ENCODE measurements at regions not wholly inside any gene's neighbourhood (a gene's known extent, or its start where the extent isn't known, plus 50 kb on each side); places are given as distances from the start of the nearest gene placed in this dataset.

DNA sequence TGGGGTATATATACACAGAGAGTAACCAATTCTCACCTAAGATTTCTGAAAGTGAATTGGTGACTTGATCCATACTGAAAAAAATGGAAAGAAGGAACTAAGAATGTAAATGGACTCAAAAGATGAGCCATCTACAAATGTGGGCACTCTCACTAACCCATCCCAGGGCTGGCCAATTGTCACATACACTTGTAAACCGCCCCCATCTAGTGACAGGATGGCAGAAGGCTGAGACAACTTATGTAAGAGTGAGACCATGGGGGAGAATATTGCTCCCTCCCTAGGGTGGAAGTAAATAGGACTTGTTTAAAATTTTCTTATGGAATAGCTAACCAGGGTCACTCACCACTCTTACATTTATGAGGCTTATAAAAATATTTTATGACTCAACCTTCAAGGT, 377.1 kb upstream of the ISX start:
- no peak for DNase-seq
- Histone ChIP-seq H3K4me1 (no peaks in the 10 kb centered on the region), H3K27me3 (no peaks in the 10 kb centered on the region), H3K9me3 (no peaks in the 10 kb centered on the region), H3K4me3 (no peak overlapping the region), H3K36me3 (no peaks in the 10 kb centered on the region), H3K27ac (no peak overlapping the region)
- TF ChIP-seq, protein P1, sequence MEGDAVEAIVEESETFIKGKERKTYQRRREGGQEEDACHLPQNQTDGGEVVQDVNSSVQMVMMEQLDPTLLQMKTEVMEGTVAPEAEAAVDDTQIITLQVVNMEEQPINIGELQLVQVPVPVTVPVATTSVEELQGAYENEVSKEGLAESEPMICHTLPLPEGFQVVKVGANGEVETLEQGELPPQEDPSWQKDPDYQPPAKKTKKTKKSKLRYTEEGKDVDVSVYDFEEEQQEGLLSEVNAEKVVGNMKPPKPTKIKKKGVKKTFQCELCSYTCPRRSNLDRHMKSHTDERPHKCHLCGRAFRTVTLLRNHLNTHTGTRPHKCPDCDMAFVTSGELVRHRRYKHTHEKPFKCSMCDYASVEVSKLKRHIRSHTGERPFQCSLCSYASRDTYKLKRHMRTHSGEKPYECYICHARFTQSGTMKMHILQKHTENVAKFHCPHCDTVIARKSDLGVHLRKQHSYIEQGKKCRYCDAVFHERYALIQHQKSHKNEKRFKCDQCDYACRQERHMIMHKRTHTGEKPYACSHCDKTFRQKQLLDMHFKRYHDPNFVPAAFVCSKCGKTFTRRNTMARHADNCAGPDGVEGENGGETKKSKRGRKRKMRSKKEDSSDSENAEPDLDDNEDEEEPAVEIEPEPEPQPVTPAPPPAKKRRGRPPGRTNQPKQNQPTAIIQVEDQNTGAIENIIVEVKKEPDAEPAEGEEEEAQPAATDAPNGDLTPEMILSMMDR (IDR thresholded peaks at IDR 0.05): no peak
- TF ChIP-seq EP300 (IDR thresholded peaks at IDR 0.05): no peak
- TF ChIP-seq POLR2A (IDR thresholded peaks at IDR 0.05): no peak
- no peak for TF ChIP-seq POLR2AphosphoS5 (IDR thresholded peaks at IDR 0.05)
- intact Hi-C loops (cut with DNase I): no loop called here
- 47 to 54% methylated on average over 1 of the region's 1 CpG for WGBS, 2 donors

DNA sequence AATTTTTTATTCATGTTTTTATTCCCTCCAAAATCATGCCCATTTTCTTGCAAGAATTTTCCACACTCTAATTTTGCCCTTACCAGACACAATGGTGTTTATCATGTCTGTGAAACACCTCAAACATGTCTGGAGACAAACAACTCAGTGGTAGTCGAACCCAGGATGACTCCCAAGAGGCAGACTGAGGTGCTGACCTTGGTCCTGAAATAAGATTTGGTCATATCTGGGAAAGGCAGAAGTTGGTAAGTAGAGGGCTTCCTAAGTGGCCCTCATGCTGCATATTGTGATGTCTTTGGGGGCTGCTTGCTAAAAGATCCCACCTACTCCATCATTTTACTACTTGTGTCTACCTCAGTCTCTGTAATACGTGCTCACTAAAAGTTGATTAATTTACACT, 369.4 kb upstream of the ISX start:
- peaks cover 0 to 4% (median 0%) of the 10 kb centered on the region in 4 donors for H3K9me3 ChIP-seq
- DNase-seq: no peak
- no peak overlapping the region for H3K4me3 ChIP-seq
- TF ChIP-seq POLR2AphosphoS5 (IDR thresholded peaks at IDR 0.05) (no peak), POLR2A (IDR thresholded peaks at IDR 0.05) (no peak), EP300 (IDR thresholded peaks at IDR 0.05) (no peak)
- TF ChIP-seq, protein P1 (IDR thresholded peaks at IDR 0.05): no peak
- no peaks in the 10 kb centered on the region for H3K4me1 ChIP-seq
- H3K27me3 ChIP-seq: peaks cover 0 to 5% (median 0%) of the 10 kb centered on the region in 3 donors
- intact Hi-C loops (cut with DNase I): no loop called here
- H3K27ac ChIP-seq: no peak overlapping the region
- 16 to 26% methylated on average over 2 of the region's 2 CpGs for WGBS, 2 donors
- H3K36me3 ChIP-seq: no peaks in the 10 kb centered on the region

DNA sequence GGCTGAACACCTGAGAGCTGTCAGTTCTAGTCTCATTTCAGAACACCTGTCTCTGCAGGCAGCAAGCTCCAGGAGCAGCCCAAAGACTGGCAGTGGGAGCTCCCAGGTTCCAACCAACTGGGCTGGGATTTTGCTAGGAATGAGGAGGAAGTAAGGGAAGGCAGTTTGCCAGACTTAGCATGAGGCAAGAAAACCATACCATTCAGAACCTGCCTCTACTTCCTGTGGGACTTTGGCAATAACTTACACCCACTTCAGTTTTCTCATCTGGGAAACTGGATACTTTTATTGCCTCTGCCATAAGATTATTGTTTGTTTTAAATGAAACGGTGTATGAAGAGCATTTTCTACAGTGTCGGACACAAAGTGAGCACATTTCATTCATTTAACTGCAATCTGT, 363.7 kb upstream of the ISX start:
- peaks cover 0 to 4% (median 0%) of the 10 kb centered on the region in 4 donors for H3K9me3 ChIP-seq
- DNase-seq: no peak
- H3K4me3 ChIP-seq: no peak overlapping the region
- H3K27ac ChIP-seq: no peak overlapping the region
- no peaks in the 10 kb centered on the region for H3K36me3 ChIP-seq
- intact Hi-C loops (cut with DNase I): no loop called here
- H3K27me3 ChIP-seq: peaks cover 0 to 5% (median 0%) of the 10 kb centered on the region in 3 donors
- H3K4me1 ChIP-seq: no peaks in the 10 kb centered on the region
- 13 to 85% methylated on average over 2 of the region's 2 CpGs for WGBS, 2 donors
- TF ChIP-seq EP300 (IDR thresholded peaks at IDR 0.05): no peak
- TF ChIP-seq POLR2A (IDR thresholded peaks at IDR 0.05): no peak
- TF ChIP-seq POLR2AphosphoS5 (IDR thresholded peaks at IDR 0.05): no peak
- TF ChIP-seq, protein P1 (IDR thresholded peaks at IDR 0.05): no peak

DNA sequence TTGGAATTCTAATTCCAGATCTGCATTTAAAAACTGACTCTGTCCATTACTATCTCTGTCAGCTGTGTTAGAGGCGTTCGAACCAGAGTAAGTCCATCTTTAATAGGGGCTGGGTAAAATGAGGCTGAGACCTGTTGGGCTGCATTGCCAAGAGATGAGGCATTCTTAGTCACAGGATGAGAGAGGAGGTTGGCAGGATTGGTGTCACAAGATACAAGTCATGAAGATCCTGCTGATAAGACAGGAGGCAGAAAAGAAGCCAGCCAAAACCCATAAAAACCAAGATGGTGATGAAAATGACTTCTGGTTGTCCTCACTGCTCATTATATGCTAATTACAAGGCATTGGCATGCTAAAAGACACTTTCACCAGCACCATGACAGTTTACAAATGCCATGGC, 356.3 kb upstream of the ISX start:
- 90 to 94% methylated on average over 2 of the region's 2 CpGs for WGBS, 2 donors
- TF ChIP-seq EP300 (IDR thresholded peaks at IDR 0.05): no peak
- TF ChIP-seq, protein P1 (IDR thresholded peaks at IDR 0.05): no peak
- TF ChIP-seq POLR2A (IDR thresholded peaks at IDR 0.05): no peak
- H3K27ac ChIP-seq: no peak overlapping the region
- H3K4me1 ChIP-seq: no peaks in the 10 kb centered on the region
- H3K4me3 ChIP-seq: no peak overlapping the region
- no peaks in the 10 kb centered on the region for H3K27me3 ChIP-seq
- intact Hi-C loops (cut with DNase I): no loop called here
- no peaks in the 10 kb centered on the region for H3K36me3 ChIP-seq
- no peak for DNase-seq
- H3K9me3 ChIP-seq: no peaks in the 10 kb centered on the region

DNA sequence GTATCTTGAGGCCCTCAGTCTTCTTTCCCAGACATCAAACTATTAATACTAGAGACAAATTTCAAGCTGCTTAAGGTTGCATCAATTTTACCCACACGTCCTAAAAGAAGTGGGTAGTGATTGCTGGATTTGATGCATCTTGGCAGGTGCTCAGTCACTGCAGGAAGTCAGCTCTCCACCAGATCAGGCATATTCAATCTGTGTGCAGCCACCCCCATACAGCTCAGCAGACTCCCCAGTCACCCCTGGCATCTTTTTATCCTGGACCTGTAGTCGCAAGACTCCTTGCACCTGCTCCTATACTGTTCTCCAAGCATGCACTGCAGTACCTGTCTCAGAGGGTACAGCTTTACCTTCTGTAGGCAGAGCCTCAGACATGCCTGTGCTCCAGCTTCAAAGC, 343.1 kb upstream of the ISX start:
- DNase-seq: no peak

More for the DNA sequence above, 343.1 kb upstream of the ISX start:
- no peaks in the 10 kb centered on the region for H3K4me1 ChIP-seq
- H3K27ac ChIP-seq: no peak overlapping the region
- intact Hi-C loops (cut with DNase I): no loop called here
- 67 to 74% methylated on average over 2 of the region's 2 CpGs for WGBS, 2 donors
- H3K4me3 ChIP-seq: no peak overlapping the region
- TF ChIP-seq POLR2A (IDR thresholded peaks at IDR 0.05) (no peak), EP300 (IDR thresholded peaks at IDR 0.05) (no peak), POLR2AphosphoS5 (IDR thresholded peaks at IDR 0.05) (no peak)
- TF ChIP-seq, protein P1 (IDR thresholded peaks at IDR 0.05): no peak
- no peaks in the 10 kb centered on the region for H3K36me3 ChIP-seq
- H3K9me3 ChIP-seq: peaks cover 0 to 6% (median 0%) of the 10 kb centered on the region in 4 donors
- no peaks in the 10 kb centered on the region for H3K27me3 ChIP-seq
